ENCODE measurements at regions not wholly inside any gene's neighbourhood (a gene's known extent, or its start where the extent isn't known, plus 50 kb on each side); places are given as distances from the start of the nearest gene placed in this dataset.

DNA sequence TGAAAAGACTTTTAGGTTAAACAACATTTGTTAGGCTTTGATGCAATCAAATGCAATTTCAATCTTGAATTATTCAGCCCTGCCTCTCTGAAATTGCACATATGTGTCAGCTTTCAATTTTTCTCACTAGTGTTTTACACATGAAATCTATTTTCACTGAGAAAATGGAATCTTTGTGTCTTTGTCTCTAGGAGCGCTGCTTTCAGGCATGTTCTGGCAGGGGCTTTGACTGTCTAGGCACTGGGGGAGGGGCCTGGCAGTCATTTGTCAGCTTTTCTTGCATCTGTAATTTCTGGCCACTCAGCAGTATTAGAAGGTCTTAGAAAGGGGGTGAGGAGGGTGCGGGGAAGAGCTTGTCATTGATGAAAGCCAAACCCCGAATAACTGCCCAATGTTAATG lies 264.4 kb downstream of the PTPRC start:
- TF ChIP-seq POLR2AphosphoS5 (IDR thresholded peaks at IDR 0.05; ENCODE audit: borderline replicate concordance, low read depth, low read length), result peak; percentile 53
- no peak for TF ChIP-seq EZH2 (IDR thresholded peaks at IDR 0.05)

All from SK-N-MC (cell line).